ENCODE measurements at regions not wholly inside any gene's neighbourhood (a gene's known extent, or its start where the extent isn't known, plus 50 kb on each side); places are given as distances from the start of the nearest gene placed in this dataset.

GRCh38 chr7:142345811-142346210 lies 88.0 kb upstream of the PRSS58 start:
- TF ChIP-seq, protein P1, sequence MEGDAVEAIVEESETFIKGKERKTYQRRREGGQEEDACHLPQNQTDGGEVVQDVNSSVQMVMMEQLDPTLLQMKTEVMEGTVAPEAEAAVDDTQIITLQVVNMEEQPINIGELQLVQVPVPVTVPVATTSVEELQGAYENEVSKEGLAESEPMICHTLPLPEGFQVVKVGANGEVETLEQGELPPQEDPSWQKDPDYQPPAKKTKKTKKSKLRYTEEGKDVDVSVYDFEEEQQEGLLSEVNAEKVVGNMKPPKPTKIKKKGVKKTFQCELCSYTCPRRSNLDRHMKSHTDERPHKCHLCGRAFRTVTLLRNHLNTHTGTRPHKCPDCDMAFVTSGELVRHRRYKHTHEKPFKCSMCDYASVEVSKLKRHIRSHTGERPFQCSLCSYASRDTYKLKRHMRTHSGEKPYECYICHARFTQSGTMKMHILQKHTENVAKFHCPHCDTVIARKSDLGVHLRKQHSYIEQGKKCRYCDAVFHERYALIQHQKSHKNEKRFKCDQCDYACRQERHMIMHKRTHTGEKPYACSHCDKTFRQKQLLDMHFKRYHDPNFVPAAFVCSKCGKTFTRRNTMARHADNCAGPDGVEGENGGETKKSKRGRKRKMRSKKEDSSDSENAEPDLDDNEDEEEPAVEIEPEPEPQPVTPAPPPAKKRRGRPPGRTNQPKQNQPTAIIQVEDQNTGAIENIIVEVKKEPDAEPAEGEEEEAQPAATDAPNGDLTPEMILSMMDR (IDR thresholded peaks at IDR 0.05), result no peak
- TF ChIP-seq EP300 (IDR thresholded peaks at IDR 0.05) (no peak), POLR2AphosphoS5 (IDR thresholded peaks at IDR 0.05) (no peak), POLR2A (IDR thresholded peaks at IDR 0.05) (no peak)

All from upper lobe of left lung (tissue), 4 donors.